ENCODE measurements at regions not wholly inside any gene's neighbourhood (a gene's known extent, or its start where the extent isn't known, plus 50 kb on each side); places are given as distances from the start of the nearest gene placed in this dataset.

- DNase-seq = no peak
These were observed 319.4 kb upstream of the NR2F2 start for GRCh38 chr15:96011136-96011535.

- DNase-seq = no peak
These were observed 315.6 kb upstream of the NR2F2 start for GRCh38 chr15:96014939-96015338.

- no peak for DNase-seq
These were observed 311.4 kb upstream of the NR2F2 start for GRCh38 chr15:96019114-96019513.

- DNase-seq = no peak
These were observed 310.4 kb upstream of the NR2F2 start for GRCh38 chr15:96020133-96020532.

- DNase-seq = no peak
These were observed 309.7 kb upstream of the NR2F2 start for GRCh38 chr15:96020797-96021196.

- no peak for DNase-seq
These were observed 307.4 kb upstream of the NR2F2 start for GRCh38 chr15:96023081-96023480.

GRCh38 chr15:96027501-96027900 lies 303.0 kb upstream of the NR2F2 start:
- no peak for DNase-seq

- no peak for DNase-seq
These were observed 301.9 kb upstream of the NR2F2 start for GRCh38 chr15:96028620-96029019.

- no peak for DNase-seq
These were observed 301.3 kb upstream of the NR2F2 start for GRCh38 chr15:96029172-96029571.

- no peak for DNase-seq
These were observed 298.9 kb upstream of the NR2F2 start for GRCh38 chr15:96031426-96032110.

- DNase-seq = no peak
These were observed 295.4 kb upstream of the NR2F2 start for GRCh38 chr15:96035091-96035490.

GRCh38 chr15:96035635-96036034 lies 294.9 kb upstream of the NR2F2 start:
- DNase-seq = no peak

- no peak for DNase-seq
These were observed 292.9 kb upstream of the NR2F2 start for GRCh38 chr15:96037584-96037983.

GRCh38 chr15:96038131-96038530 lies 292.4 kb upstream of the NR2F2 start:
- no peak for DNase-seq

- DNase-seq = no peak
These were observed 291.9 kb upstream of the NR2F2 start for GRCh38 chr15:96038650-96039049.

GRCh38 chr15:96041982-96042733 lies 288.3 kb upstream of the NR2F2 start:
- no peak for DNase-seq

- no peak for DNase-seq
These were observed 287.7 kb upstream of the NR2F2 start for GRCh38 chr15:96042734-96043224.

GRCh38 chr15:96043591-96044171 lies 286.8 kb upstream of the NR2F2 start:
- DNase-seq = no peak

- no peak for DNase-seq
These were observed 283.8 kb upstream of the NR2F2 start for GRCh38 chr15:96046620-96047240.

GRCh38 chr15:96047255-96047931 lies 283.1 kb upstream of the NR2F2 start:
- no peak for DNase-seq

GRCh38 chr15:96049323-96049722 lies 281.2 kb upstream of the NR2F2 start:
- no peak for DNase-seq

GRCh38 chr15:96049766-96050165 lies 280.7 kb upstream of the NR2F2 start:
- no peak for DNase-seq

GRCh38 chr15:96051598-96051997 lies 278.9 kb upstream of the NR2F2 start:
- DNase-seq = no peak
